ENCODE measurements at regions not wholly inside any gene's neighbourhood (a gene's known extent, or its start where the extent isn't known, plus 50 kb on each side); places are given as distances from the start of the nearest gene placed in this dataset.
A peak's percentile ranks its signal among the peaks of the same experiment; 100 is the strongest.

DNA sequence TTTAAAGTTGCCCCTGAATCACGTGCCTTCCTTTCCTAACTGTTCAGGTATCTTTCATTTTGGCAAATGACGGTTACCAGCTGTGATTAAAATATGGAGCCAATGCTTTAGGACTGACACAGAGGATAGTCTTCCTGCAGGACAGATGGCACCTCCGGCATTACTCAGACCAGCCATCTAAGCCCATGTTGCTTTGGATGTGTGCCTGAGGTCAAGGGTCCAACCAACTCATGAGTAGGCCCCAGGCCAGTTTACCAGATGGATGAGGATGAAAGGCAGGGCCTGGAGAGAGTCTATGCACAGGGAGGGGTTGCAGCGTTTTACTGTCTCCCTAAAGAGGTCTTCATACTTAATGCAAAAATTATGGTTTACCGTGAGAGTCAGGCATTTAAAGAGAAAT, 174.0 kb upstream of the GATB start:
- no peaks in the 10 kb centered on the region for H3K36me3 Mint-ChIP-seq (ENCODE audit: low read depth)
- H3K27me3 Mint-ChIP-seq, result no peaks in the 10 kb centered on the region
- no peak overlapping the region for H3K4me3 Mint-ChIP-seq
- no peak overlapping the region for H3K27ac Mint-ChIP-seq
- no peaks in the 10 kb centered on the region for H3K4me1 Mint-ChIP-seq
- H3K9me3 ChIP-seq (ENCODE audit: control insufficient read depth, low read length, poor library complexity, severe bottlenecking), result no peaks in the 10 kb centered on the region
- DNase-seq (no peak), ATAC-seq (no peak)

GRCh38 chr4:151933122-151933827, 172.5 kb upstream of the GATB start:
- Mint-ChIP-seq H3K27ac (no peak overlapping the region), H3K4me3 (no peak overlapping the region), H3K4me1 (no peaks in the 10 kb centered on the region), H3K36me3 (ENCODE audit: low read depth) (no peaks in the 10 kb centered on the region), H3K27me3 (no peaks in the 10 kb centered on the region)
- no peaks in the 10 kb centered on the region for H3K9me3 ChIP-seq (ENCODE audit: control insufficient read depth, low read length, poor library complexity, severe bottlenecking)
- DNase-seq, result no peak
- ATAC-seq, result no peak

DNA sequence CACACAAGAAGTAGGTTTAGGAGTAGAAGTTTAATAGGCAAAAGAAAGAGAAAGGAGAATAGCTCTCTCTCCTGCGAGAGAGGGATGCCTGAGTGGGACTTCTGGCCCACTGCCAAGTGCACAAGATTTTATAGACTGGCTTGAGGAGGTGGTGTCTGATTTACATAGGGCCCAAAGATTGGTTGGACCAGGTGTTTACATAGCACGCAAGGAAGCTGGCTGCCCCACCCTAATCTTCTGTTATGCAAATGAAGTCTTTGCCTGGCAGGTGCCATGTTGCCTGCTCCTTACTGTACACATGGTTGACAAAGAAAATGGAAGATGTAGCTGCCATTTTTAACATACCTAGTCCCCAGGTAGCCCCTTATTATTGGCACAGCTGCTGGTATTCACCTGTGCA, 170.8 kb upstream of the GATB start:
- ATAC-seq (no peak), DNase-seq (no peak)
- no peaks in the 10 kb centered on the region for H3K27me3 Mint-ChIP-seq
- no peaks in the 10 kb centered on the region for H3K4me1 Mint-ChIP-seq
- no peaks in the 10 kb centered on the region for H3K9me3 ChIP-seq (ENCODE audit: control insufficient read depth, low read length, poor library complexity, severe bottlenecking)
- H3K4me3 Mint-ChIP-seq, result no peak overlapping the region
- peaks cover under 1% of the 10 kb centered on the region for H3K36me3 Mint-ChIP-seq (ENCODE audit: low read depth)
- peak overlapping the region; percentile 76 for H3K27ac Mint-ChIP-seq

GRCh38 chr4:151930372-151930771, 169.6 kb upstream of the GATB start:
- no peaks in the 10 kb centered on the region for H3K4me1 Mint-ChIP-seq
- H3K27me3 Mint-ChIP-seq, result no peaks in the 10 kb centered on the region
- peak overlapping the region; percentile 76 for H3K27ac Mint-ChIP-seq
- peaks cover 3% of the 10 kb centered on the region for H3K36me3 Mint-ChIP-seq (ENCODE audit: low read depth)
- no peaks in the 10 kb centered on the region for H3K9me3 ChIP-seq (ENCODE audit: control insufficient read depth, low read length, poor library complexity, severe bottlenecking)
- DNase-seq, result no peak
- H3K4me3 Mint-ChIP-seq, result no peak overlapping the region
- ATAC-seq, result no peak

GRCh38 chr4:151928112-151928511, 167.3 kb upstream of the GATB start:
- Mint-ChIP-seq H3K36me3 (ENCODE audit: low read depth) (peaks cover 3% of the 10 kb centered on the region), H3K4me3 (no peak overlapping the region), H3K27ac (no peak overlapping the region), H3K4me1 (no peaks in the 10 kb centered on the region), H3K27me3 (peaks cover under 1% of the 10 kb centered on the region)
- ATAC-seq, result no peak
- no peaks in the 10 kb centered on the region for H3K9me3 ChIP-seq (ENCODE audit: control insufficient read depth, low read length, poor library complexity, severe bottlenecking)
- no peak for DNase-seq

DNA sequence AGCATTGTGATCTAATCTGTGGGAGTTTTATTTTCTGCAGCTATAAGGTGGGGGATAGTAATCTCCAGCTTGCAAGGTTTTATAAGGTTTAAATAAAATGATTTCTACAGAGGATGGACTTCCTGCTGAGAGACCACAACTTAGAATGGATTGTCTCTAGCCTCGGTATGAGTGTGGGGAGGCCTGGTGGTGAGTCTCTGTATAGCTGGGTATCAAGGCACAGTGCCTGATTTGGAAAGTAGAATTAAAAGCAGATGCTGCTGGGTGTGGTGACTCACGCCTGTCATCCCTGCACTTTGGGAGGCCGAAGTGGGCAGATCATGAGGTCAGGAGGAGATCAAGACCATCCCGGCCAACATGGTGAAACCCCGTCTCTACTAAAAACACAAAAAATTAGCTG, 162.0 kb upstream of the GATB start:
- no peaks in the 10 kb centered on the region for H3K4me1 Mint-ChIP-seq
- H3K4me3 Mint-ChIP-seq, result no peak overlapping the region
- H3K27ac Mint-ChIP-seq, result no peak overlapping the region
- peaks cover 3% of the 10 kb centered on the region for H3K36me3 Mint-ChIP-seq (ENCODE audit: low read depth)
- peaks cover 20% of the 10 kb centered on the region for H3K27me3 Mint-ChIP-seq
- H3K9me3 ChIP-seq (ENCODE audit: control insufficient read depth, low read length, poor library complexity, severe bottlenecking), result no peaks in the 10 kb centered on the region
- ATAC-seq, result no peak
- DNase-seq, result no peak

DNA sequence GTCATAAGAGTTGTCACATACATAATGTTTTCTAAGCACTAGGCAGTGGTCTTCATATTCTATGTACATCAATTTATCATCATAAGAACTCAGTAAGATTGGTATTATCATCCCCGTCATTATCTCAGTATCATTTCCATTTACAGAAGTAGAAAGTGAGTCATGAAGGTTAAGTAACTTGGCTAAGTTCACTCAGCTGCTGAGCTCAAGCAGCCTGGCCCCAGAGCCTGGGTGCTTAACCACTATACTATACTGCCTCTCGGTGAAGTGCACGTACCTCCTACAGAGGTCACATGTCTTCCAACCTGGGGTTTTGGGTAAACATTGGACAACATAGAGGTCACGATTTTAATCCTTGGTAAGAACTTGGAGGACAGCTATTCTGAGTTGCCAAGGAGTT, 161.5 kb upstream of the GATB start:
- H3K4me1 Mint-ChIP-seq, result no peaks in the 10 kb centered on the region

GRCh38 chr4:151921811-151922210, 161.0 kb upstream of the GATB start:
- no peaks in the 10 kb centered on the region for H3K9me3 ChIP-seq (ENCODE audit: control insufficient read depth, low read length, poor library complexity, severe bottlenecking)
- Mint-ChIP-seq H3K27ac (no peak overlapping the region), H3K4me3 (no peak overlapping the region), H3K27me3 (peaks cover 20% of the 10 kb centered on the region), H3K4me1 (no peaks in the 10 kb centered on the region), H3K36me3 (ENCODE audit: low read depth) (peaks cover 3% of the 10 kb centered on the region)
- ATAC-seq (no peak), DNase-seq (no peak)

More for the DNA sequence above, 161.5 kb upstream of the GATB start:
- peaks cover 20% of the 10 kb centered on the region for H3K27me3 Mint-ChIP-seq
- DNase-seq (no peak), ATAC-seq (no peak)
- H3K9me3 ChIP-seq (ENCODE audit: control insufficient read depth, low read length, poor library complexity, severe bottlenecking), result no peaks in the 10 kb centered on the region
- no peak overlapping the region for H3K27ac Mint-ChIP-seq
- peaks cover 3% of the 10 kb centered on the region for H3K36me3 Mint-ChIP-seq (ENCODE audit: low read depth)
- H3K4me3 Mint-ChIP-seq, result no peak overlapping the region

DNA sequence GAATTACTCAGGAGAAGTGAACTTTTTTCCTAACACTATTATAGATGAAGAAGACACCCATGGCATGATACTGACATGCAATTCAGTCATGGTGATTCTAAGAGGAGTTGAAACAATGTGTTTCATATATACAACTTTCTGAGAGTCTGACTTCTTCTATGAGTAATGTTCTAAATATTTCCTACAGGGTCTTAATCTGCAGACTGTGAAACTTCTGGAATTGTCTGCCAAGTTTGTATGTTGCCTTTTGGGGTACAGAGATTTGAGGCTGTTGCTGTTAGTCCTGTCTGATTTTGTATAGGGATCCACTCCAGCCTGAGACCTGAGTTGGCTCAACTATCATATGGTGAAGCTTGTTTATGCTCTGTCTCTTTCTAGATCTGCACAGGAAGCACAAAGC, 160.6 kb upstream of the GATB start:
- no peaks in the 10 kb centered on the region for H3K4me1 Mint-ChIP-seq

DNA sequence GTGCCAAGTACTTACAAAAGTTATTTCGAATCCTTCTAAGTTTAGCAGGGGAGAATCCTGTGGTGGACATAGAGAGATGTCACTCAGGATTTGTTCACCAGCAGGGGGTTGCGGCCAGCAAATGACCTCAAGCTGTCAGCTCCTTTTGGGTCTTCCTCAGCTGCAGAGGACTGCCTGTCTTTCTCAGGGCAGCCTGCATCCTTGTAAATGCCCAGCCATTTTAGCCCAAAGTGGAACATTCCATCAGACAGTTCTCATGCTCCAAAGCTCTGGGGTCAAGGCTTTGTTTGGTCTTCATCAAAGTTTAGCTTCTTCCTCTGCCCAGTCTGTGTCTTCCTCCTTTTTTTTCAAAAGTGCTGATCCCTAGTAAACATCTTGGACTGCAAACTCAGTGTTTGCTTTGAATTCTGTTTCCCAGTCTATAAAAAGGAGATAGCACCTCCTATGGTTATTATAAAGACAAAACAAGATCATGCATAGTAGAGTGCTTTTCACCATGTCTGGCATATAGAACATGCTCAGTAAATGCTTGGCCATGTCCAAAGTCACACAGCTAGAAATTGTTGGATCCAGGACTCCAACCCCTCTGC, 156.4 kb upstream of the GATB start:
- peaks cover 10% of the 10 kb centered on the region for H3K27me3 Mint-ChIP-seq
- ATAC-seq, result no peak
- no peak for DNase-seq
- H3K4me3 Mint-ChIP-seq, result no peak overlapping the region
- no peak overlapping the region for H3K27ac Mint-ChIP-seq
- H3K9me3 ChIP-seq (ENCODE audit: control insufficient read depth, low read length, poor library complexity, severe bottlenecking), result no peaks in the 10 kb centered on the region
- H3K36me3 Mint-ChIP-seq (ENCODE audit: low read depth), result peaks cover 2% of the 10 kb centered on the region
- no peaks in the 10 kb centered on the region for H3K4me1 Mint-ChIP-seq

More for the DNA sequence above, 160.6 kb upstream of the GATB start:
- H3K27ac Mint-ChIP-seq, result no peak overlapping the region
- peaks cover under 1% of the 10 kb centered on the region for H3K36me3 Mint-ChIP-seq (ENCODE audit: low read depth)
- no peak overlapping the region for H3K4me3 Mint-ChIP-seq
- no peaks in the 10 kb centered on the region for H3K9me3 ChIP-seq (ENCODE audit: control insufficient read depth, low read length, poor library complexity, severe bottlenecking)
- DNase-seq (no peak), ATAC-seq (no peak)
- peaks cover 20% of the 10 kb centered on the region for H3K27me3 Mint-ChIP-seq

DNA sequence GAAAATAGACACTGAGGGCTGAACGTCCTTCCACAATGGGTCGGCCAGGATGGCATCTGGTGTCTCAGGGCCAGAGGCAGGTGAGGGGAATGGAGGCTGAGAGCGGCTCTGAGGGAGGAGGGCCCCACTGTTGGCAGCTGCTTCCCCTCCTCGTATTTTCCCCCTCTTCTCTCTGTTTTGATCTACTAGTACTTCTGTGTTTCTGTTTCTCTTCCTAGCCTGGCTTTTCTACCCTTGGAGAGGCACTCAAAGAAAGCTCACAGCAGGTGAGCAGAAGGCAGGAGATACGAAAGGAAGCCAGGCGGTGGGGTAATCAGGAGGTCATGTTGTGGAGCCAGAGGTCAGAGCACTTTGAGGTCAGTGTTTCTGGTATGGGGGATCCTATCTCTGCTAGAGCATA, 151.8 kb upstream of the GATB start:
- ATAC-seq (no peak), DNase-seq (no peak)
- H3K9me3 ChIP-seq (ENCODE audit: control insufficient read depth, low read length, poor library complexity, severe bottlenecking), result no peaks in the 10 kb centered on the region
- peaks cover 2% of the 10 kb centered on the region for H3K36me3 Mint-ChIP-seq (ENCODE audit: low read depth)
- peaks cover 4% of the 10 kb centered on the region for H3K27me3 Mint-ChIP-seq
- H3K4me1 Mint-ChIP-seq, result no peaks in the 10 kb centered on the region
- no peak overlapping the region for H3K4me3 Mint-ChIP-seq
- H3K27ac Mint-ChIP-seq, result no peak overlapping the region

- no peak overlapping the region for H3K4me3 Mint-ChIP-seq
Measured at GRCh38 chr4:151911970-151912369, 151.2 kb upstream of the GATB start.

GRCh38 chr4:151908734-151909497, 148.1 kb upstream of the GATB start:
- Mint-ChIP-seq H3K27ac (no peak overlapping the region), H3K4me3 (no peak overlapping the region), H3K4me1 (no peaks in the 10 kb centered on the region), H3K27me3 (peaks cover 4% of the 10 kb centered on the region), H3K36me3 (ENCODE audit: low read depth) (peaks cover under 1% of the 10 kb centered on the region)
- ATAC-seq (no peak), DNase-seq (no peak)
- no peaks in the 10 kb centered on the region for H3K9me3 ChIP-seq (ENCODE audit: control insufficient read depth, low read length, poor library complexity, severe bottlenecking)

More at GRCh38 chr4:151911970-151912369, 151.2 kb upstream of the GATB start:
- Mint-ChIP-seq H3K27ac (peak overlapping the region; percentile 34), H3K36me3 (ENCODE audit: low read depth) (peaks cover 2% of the 10 kb centered on the region), H3K4me1 (no peaks in the 10 kb centered on the region), H3K27me3 (peaks cover 4% of the 10 kb centered on the region)
- ATAC-seq (no peak), DNase-seq (no peak)
- H3K9me3 ChIP-seq (ENCODE audit: control insufficient read depth, low read length, poor library complexity, severe bottlenecking), result no peaks in the 10 kb centered on the region

All from T-helper 17 cell (primary cell).